Cerebellar cortex (tissue), 1 donor: ENCODE measurements at regions not wholly inside any gene's neighbourhood (a gene's known extent, or its start where the extent isn't known, plus 50 kb on each side); places are given as distances from the start of the nearest gene placed in this dataset.

Experiments
- DNase-seq: peaks from one replicate; pipeline ENCODE4 v3.0.0-alpha.2; 2015; ENCODE audit warnings: low spot score

DNA sequence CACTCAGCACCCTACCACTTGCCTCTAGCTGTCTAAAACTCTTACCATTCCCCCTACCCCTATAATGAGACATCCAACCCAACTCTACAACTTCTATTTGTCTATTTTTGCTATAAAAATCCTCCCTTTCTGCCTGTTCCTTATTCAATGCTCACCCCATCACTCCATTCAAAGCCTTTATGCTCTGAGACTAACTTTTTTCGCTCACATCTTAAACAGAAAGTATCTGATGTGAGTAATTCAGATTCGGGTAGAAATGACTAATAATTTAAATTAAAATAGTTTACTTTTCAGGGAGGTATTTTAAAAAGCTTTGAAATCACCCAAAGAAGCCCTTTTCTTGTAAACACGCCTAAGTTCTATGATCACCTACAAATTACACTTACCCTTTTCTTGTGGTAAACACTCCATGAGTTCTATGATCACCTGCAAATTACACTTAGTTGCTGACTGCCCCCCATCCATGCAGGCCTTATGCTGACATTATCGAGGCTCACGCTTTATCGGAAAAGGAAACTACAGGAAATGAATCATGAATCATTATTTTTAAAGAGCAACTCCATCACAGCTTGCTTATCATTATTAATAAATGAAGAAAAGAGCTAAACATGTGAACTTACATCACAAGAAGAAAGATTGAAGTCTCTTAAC lies 168.7 kb upstream of the PPP1R2C start:
- DNase-seq, result no peak

- DNase-seq, result no peak
Measured at GRCh38 chrX:42948723-42949657, 171.0 kb upstream of the PPP1R2C start.

DNA sequence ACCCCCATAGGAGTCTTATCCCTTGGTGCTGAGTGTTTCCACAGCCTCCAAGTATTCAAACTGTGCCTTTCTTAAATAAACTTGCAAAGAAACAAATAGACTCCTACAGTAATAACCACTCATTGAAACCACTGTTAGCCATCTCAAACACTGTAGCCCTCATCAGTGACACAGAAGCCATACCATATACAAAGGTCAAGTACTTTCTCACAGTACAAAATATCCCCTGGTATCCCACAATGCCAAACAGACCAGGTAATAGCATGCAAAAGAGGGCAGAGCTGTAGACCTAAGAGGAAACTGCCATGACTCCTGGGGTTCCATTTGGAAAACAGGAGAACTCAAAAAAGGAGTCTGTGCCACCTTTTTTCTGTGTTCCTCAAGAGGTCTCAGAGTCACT lies 173.8 kb upstream of the PPP1R2C start:
- no peak for DNase-seq

- DNase-seq, result no peak
Measured at GRCh38 chrX:42952621-42953020, 174.7 kb upstream of the PPP1R2C start.

GRCh38 chrX:42954880-42955279 lies 176.9 kb upstream of the PPP1R2C start:
- no peak for DNase-seq

DNA sequence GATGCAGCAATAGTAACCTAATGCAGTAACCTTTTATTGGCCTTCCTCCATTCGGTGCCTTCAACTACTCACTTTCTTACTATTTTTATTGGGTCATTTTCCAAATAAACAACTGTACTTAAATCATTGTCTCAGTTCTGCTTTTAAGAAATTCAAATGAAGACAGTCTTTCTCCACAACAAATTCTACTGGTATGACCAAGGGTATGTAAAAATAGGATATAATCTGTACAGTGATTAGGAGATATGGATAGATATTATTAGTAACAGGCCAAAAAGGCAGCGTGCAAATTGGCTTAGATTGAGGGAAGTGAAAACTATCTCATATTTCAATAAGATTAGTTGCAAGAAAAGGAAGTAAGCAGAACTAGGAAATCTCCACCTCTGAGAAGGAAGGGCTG lies 177.4 kb upstream of the PPP1R2C start:
- no peak for DNase-seq

DNA sequence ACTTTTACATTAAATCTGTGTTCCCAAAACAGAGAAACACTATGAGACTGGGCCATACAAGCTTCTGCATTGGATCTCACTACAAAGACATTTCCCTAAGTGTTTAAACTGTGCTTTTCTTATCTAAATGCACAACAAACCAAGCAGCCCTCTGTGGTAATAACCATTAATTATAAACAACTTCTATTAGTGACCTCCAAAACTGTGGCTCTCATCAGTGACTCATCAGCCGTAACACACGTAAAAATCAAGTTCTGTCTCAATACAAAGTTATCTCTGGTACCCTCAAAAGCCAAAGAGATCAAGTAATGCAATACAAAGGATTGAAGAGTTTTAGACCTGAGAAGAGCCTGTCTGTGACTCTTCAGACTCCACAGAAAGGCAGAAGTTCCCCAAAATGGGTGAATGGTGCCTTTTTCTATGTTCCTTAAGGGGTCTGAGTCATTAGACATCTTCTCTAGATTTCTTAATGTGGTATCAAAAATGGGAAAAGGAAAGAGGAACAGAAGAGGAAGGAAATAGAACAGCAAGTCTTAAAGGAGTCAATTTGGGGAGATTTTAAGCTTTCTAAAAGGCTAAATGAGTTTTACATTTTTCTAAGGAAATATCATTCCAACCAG lies 189.8 kb upstream of the PPP1R2C start:
- DNase-seq, result no peak

DNA sequence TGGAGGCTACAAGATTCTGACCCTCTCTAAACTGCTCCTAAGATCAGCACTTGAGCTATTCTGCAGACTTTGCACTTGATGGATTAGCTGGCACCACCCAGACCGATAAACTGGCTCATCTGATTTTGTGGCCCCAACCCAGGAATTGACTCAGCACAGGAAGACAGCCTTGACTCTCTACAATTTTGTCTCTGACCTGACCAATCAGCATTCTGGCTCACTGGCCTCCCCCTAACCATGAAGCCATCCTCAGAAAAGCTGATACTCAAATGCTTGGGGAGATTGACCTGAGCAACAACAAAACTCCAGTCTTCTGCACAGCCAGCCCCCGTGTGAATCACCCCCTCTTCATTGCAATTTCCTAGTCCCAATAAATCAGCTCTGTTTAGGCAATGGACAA lies 195.4 kb upstream of the PPP1R2C start:
- no peak for DNase-seq

- DNase-seq, result no peak
Measured at GRCh38 chrX:42975906-42976305, 197.9 kb upstream of the PPP1R2C start.

DNA sequence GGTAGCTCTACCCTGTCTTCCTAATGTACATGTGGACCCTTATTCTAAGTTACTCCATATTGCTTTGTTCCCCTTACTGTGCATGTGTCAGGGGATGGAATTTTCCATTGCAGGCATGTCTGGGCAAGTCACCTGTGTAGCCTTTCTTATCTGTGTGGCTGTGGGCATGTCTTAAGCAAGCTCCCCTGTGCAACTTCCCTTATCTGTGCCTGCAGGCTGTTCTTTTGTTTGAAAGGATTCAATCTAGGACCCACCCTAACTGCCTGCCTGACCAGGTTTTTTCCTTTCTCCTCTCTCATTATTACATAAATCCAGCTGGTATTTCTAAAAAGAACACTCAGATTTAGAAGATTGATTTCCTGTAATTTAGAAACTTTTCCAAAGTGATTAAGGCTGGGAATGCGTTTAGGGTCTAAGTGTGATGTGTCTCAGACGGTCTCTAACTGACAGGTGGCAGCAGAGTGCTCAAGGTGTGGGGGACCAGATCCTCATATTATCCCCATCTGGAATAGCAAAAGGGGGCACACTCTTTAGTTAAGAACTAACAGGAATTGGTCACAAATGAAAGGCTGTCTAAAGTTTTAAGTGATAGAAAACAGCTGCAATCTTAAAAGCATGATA lies 198.9 kb upstream of the PPP1R2C start:
- DNase-seq, result no peak

DNA sequence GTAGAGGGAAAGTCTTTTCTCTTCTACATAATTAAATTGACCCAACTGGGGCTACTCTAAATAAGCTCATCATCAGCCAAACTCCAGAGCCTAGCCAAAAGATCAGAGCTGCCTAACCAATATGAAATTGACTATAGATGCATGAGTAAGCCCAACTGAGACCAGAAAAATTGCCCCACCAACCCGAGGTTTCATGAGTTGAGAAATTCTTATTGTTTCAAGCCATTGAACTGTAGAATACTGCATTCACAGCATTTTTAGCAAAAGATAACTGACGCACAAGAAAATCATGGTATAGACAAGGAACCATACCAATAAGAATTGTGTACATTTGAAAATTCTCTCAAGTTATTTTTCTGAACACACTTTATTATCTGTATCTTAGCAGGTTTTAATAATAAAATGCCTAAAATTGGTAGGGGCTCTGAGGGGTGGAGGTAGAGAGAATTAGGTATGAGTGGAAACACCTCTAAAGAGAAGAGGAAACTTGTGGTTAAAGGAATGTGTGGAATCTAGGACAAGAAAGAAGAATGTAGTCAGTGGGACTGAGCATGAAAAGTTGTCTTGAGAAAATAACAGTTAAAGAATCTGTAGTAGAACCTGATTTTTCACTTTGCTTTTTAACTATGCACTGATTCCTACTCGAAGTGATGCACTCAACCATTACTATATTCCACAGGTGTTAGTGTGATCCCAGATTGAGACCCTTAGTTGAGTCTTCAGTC lies 200.9 kb upstream of the PPP1R2C start:
- DNase-seq, result no peak

GRCh38 chrX:42988700-42989099 lies 210.7 kb upstream of the PPP1R2C start:
- DNase-seq, result no peak

DNA sequence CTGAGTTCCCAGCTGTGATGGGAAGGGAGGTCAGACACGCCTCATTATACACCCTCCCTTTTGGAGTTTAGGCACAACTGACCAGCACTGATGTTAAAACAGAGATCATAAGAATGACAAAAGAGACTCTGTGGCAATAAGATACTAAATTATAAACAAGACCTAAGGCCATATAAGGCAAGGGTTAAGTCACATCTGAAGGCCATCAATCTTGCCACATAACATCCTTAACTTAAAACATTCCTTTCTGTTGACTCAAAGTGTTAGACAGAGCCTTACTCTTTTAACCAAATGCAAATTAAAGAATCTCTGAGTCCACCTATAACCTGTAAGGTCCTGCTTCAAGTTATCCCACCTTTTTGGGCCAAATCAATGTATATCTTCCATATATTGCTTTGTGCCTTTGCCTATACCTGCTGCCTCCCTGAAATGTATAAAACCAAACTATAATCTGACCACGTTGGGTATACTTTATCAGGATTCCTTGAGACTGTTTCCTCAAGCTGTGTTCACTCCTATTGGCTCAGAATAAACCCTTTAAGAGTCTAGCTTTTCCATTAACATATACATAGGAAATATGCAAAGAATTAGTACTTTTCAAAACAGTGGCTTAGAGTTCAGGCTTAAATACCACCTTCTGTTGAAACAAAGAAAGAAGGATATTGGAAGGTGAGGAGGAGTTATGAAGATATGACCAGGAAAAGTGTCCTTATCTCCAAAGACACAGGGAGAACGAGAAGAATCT lies 214.4 kb upstream of the PPP1R2C start:
- no peak for DNase-seq

- DNase-seq, result no peak
Measured at GRCh38 chrX:42996861-42997260, 218.9 kb upstream of the PPP1R2C start.

GRCh38 chrX:43000121-43000520 lies 222.2 kb upstream of the PPP1R2C start:
- no peak for DNase-seq

DNA sequence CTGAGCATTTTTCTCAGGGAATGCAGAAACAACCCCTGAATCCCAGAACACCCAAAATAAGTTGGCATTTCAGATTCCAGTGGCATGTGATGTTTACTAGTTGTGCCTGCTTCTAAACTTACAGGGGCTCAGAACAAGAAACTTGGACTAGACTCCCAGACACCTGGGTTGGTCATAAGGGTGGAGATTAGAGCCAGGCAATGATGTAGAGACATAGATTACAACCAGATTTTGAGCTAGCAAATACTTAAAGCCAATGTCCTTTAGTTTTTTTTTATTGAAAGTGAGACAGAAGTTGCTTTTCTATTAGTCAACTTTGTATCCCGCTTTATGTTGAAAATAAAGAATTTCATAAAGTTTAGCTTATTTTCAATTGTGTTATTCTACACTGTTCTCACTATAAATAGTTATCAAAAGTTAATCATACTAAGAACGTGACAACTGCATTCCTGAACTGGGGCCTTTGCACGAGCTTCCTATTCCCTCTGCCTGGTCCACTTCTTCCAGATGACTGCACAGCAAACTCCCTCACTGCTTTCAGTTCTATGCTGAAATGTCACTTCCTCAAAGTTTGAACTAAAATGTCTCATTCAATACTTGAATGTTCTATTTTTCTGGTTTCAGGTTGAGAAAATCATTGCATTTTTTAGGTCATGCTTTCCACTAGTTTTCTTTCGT lies 224.7 kb upstream of the PPP1R2C start:
- no peak for DNase-seq

GRCh38 chrX:43003204-43003565 lies 225.2 kb upstream of the PPP1R2C start:
- DNase-seq, result no peak

DNA sequence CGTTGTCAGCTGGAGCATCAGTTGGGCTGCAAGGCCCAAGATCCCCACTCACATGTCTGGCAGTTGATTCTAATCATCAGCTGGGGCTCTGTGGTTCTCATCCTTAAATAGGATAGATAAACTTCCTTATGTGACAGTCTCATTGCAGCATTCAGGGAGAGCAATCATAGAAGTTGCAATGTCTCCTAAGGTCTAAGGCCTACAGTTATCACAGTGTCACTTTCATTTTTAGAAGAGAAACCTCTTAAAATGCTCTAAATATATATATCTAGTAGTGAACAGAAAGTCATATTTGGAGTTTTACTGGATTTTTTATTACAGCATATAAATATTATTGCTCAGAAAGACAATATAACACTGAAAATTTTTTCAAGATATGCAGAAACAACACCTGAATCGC lies 226.0 kb upstream of the PPP1R2C start:
- no peak for DNase-seq

- no peak for DNase-seq
Measured at GRCh38 chrX:43005561-43005960, 227.6 kb upstream of the PPP1R2C start.

- no peak for DNase-seq
Measured at GRCh38 chrX:43008356-43008755, 230.4 kb upstream of the PPP1R2C start.

DNA sequence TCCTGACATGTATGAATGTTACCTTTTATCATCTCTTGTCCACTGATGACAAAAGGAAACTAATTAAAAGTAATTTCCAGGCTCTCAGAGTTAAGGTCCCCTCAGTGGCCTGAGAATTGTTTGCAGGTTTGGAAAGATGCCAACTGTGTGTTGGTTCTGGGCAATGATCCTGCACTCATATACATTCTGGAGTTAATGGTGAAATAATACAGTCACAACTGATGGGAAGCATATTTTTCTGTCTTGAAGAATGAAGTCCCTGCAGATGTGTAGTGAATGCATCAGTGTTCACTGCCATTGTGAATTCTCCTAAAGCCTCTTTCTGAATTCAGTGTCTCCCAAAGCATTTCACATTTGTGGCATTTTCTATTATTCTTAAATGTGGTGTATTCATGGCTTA lies 238.1 kb upstream of the PPP1R2C start:
- no peak for DNase-seq
